ENCODE measurements at regions not wholly inside any gene's neighbourhood (a gene's known extent, or its start where the extent isn't known, plus 50 kb on each side); places are given as distances from the start of the nearest gene placed in this dataset.
A peak's percentile ranks its signal among the peaks of the same experiment; 100 is the strongest.

DNA sequence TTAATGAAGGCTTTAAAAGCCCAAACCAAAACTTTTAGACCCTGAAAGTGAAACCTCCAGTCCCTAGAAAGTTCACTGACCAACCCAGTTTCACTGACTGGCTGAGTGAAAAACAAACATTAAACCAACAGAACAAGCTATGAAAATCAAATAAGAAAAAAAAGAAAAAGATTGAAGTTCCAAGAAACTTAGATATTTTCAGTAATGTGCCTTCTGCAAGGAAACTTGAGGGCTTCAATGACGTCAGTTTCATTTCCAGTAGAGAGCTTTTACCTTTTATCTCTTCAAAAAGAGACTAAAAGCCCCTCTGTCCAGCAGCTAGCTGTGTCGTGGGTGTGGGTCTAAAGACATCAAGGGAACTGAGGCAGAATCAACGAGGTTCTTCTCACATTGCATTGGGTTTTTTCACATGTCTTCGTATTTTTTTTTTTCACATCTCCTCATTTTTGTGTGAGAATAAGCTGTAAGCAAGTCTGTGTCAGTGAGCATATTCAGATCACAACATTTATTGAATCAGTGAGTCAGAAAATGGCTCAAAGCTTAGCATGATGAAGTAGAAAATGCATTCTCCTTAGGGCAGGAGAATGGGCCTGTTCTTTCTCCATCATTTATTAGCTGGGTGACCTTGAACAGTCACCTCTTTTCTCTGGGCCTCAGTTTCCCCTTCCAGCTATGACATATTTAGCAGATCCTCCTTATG is 54.8 kb upstream of the BCL6 start:
- Histone ChIP-seq H3K9me3 (ENCODE audit: control insufficient read depth in 4 of 4, insufficient read depth in 3 of 4, low read length in 3 of 4) (no peaks in the 10 kb centered on the region), H3K36me3 (ENCODE audit: control insufficient read depth in 4 of 4, insufficient read depth in 4 of 4, low read length in 4 of 4) (no peaks in the 10 kb centered on the region), H3K27me3 (ENCODE audit: control insufficient read depth in 3 of 3, insufficient read depth in 3 of 3, low read length in 2 of 3) (peaks cover 0 to under 1% (median 0%) of the 10 kb centered on the region in 3 donors), H3K27ac (ENCODE audit: low read depth in 1 of 2, low read length in 1 of 2) (no peak overlapping the region), H3K9ac (ENCODE audit: insufficient read depth in 1 of 2, low read length in 2 of 2) (peak overlapping the region in 1 of 2 donors; percentile 16), H3K4me3 (no peak overlapping the region), H3K4me1 (ENCODE audit: control insufficient read depth in 5 of 5, insufficient read depth in 5 of 5, low read length in 5 of 5) (no peaks in the 10 kb centered on the region)
- DNase-seq (peak in 2 of 3 donors; percentile 38 to 59), ATAC-seq (ENCODE audit: insufficient read depth, low FRiP score) (no peak)
- TF ChIP-seq, protein P1, sequence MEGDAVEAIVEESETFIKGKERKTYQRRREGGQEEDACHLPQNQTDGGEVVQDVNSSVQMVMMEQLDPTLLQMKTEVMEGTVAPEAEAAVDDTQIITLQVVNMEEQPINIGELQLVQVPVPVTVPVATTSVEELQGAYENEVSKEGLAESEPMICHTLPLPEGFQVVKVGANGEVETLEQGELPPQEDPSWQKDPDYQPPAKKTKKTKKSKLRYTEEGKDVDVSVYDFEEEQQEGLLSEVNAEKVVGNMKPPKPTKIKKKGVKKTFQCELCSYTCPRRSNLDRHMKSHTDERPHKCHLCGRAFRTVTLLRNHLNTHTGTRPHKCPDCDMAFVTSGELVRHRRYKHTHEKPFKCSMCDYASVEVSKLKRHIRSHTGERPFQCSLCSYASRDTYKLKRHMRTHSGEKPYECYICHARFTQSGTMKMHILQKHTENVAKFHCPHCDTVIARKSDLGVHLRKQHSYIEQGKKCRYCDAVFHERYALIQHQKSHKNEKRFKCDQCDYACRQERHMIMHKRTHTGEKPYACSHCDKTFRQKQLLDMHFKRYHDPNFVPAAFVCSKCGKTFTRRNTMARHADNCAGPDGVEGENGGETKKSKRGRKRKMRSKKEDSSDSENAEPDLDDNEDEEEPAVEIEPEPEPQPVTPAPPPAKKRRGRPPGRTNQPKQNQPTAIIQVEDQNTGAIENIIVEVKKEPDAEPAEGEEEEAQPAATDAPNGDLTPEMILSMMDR (IDR thresholded peaks at IDR 0.05; ENCODE audit: control extremely low read depth, extremely low read depth), result no peak
- WGBS, 2 donors, result 61 to 73% methylated on average over 4 of the region's 4 CpGs

DNA sequence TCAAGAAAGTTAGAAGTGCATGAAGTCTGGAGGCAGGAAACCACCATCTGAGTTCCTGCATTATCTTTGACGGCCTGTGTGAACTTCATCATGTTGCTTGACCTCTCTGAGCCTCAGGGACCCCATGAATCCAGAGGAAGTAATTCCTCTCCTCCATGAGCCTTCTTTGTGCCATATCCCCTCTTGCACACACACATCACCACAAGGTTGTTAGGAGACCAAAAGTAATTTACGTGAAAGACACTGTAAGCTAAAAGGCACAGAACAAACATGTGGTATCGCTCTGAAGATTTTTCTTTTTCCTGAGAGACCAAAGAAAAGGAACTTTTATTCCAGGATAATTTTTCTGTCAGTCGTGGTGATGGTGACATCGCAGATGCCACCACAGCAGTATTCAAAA is 55.9 kb upstream of the BCL6 start:
- no peak overlapping the region for H3K9ac ChIP-seq (ENCODE audit: insufficient read depth in 1 of 2, low read length in 2 of 2)
- no peak overlapping the region for H3K27ac ChIP-seq (ENCODE audit: low read depth in 1 of 2, low read length in 1 of 2)
- TF ChIP-seq, protein P1 (IDR thresholded peaks at IDR 0.05; ENCODE audit: control extremely low read depth, extremely low read depth), result no peak
- no peaks in the 10 kb centered on the region for H3K4me1 ChIP-seq (ENCODE audit: control insufficient read depth in 5 of 5, insufficient read depth in 5 of 5, low read length in 5 of 5)
- no peak overlapping the region for H3K4me3 ChIP-seq
- H3K36me3 ChIP-seq (ENCODE audit: control insufficient read depth in 4 of 4, insufficient read depth in 4 of 4, low read length in 4 of 4), result no peaks in the 10 kb centered on the region
- DNase-seq (no peak), ATAC-seq (ENCODE audit: insufficient read depth, low FRiP score) (no peak)
- 89 to 90% methylated on average over 5 of the region's 5 CpGs for WGBS, 2 donors
- peaks cover 0 to 3% (median 0%) of the 10 kb centered on the region in 4 donors for H3K9me3 ChIP-seq (ENCODE audit: control insufficient read depth in 4 of 4, insufficient read depth in 3 of 4, low read length in 3 of 4)
- no peaks in the 10 kb centered on the region for H3K27me3 ChIP-seq (ENCODE audit: control insufficient read depth in 3 of 3, insufficient read depth in 3 of 3, low read length in 2 of 3)

DNA sequence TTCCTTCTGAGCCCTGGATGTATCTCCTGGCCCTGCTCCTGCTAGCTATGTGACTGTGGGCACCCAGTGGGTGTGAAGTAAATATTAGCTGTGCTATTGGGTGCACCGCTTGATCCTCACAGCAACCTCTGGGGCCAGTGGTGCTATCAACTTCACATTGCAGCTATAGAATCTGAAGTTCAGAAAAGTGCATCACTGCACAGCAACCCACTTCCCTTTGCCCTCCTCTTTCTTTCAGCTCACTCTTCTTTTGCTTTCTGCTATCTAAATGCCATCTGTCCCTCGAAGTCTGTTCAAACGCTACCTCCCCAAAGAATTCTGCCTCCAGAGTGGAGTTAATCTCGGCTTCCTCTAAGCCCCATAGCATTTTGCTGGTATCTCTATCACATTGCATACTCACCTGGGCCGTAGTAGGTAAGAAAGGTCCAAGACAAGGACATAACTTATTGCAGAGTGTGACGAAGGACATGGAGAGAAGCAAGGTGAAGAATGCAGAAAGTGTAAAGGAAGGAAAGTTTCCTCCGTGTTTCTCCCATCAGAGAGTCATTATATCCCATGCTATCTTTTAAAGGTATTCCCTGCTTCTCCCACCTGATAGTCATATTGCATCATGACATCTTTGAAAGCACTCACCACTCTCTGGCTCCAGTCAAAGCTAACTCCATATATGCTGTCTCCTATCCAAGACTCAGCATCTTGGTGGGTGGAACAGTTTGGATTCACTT is 57.1 kb upstream of the BCL6 start:
- 88 to 89% methylated on average over 7 of the region's 7 CpGs for WGBS, 2 donors
- TF ChIP-seq, protein P1 (IDR thresholded peaks at IDR 0.05; ENCODE audit: control extremely low read depth, extremely low read depth), result no peak
- Histone ChIP-seq H3K9ac (ENCODE audit: insufficient read depth in 1 of 2, low read length in 2 of 2) (no peak overlapping the region), H3K4me3 (no peak overlapping the region), H3K27ac (ENCODE audit: low read depth in 1 of 2, low read length in 1 of 2) (no peak overlapping the region), H3K36me3 (ENCODE audit: control insufficient read depth in 4 of 4, insufficient read depth in 4 of 4, low read length in 4 of 4) (no peaks in the 10 kb centered on the region), H3K4me1 (ENCODE audit: control insufficient read depth in 5 of 5, insufficient read depth in 5 of 5, low read length in 5 of 5) (no peaks in the 10 kb centered on the region), H3K27me3 (ENCODE audit: control insufficient read depth in 3 of 3, insufficient read depth in 3 of 3, low read length in 2 of 3) (no peaks in the 10 kb centered on the region), H3K9me3 (ENCODE audit: control insufficient read depth in 4 of 4, insufficient read depth in 3 of 4, low read length in 3 of 4) (peaks cover 0 to 3% (median 0%) of the 10 kb centered on the region in 4 donors)
- no peak for ATAC-seq (ENCODE audit: insufficient read depth, low FRiP score)
- DNase-seq, result no peak

Data from lung (tissue), 11 donors.